ENCODE measurements at regions not wholly inside any gene's neighbourhood (a gene's known extent, or its start where the extent isn't known, plus 50 kb on each side); places are given as distances from the start of the nearest gene placed in this dataset.

DNA sequence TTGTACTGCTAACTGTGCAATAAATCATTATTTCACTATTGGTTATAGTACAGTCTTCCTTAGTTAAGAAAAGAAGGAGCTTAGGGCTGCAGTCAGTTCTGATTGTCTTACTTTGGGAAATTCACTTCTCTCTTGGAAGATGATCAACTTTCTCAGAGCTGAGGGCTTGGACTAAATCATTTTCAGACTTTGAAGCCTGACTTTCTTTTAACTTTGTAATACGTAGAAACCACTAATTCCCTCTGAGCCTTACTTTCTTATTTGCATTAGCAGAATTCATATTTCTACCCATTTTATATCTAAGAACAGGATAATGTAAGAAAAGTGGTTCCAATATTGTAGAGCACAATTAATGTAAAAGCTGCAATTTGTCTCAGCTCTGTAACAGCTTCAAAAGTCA, 386.4 kb downstream of the TRIB2 start:
- DNase-seq (ENCODE audit: low read depth), result no peak

DNA sequence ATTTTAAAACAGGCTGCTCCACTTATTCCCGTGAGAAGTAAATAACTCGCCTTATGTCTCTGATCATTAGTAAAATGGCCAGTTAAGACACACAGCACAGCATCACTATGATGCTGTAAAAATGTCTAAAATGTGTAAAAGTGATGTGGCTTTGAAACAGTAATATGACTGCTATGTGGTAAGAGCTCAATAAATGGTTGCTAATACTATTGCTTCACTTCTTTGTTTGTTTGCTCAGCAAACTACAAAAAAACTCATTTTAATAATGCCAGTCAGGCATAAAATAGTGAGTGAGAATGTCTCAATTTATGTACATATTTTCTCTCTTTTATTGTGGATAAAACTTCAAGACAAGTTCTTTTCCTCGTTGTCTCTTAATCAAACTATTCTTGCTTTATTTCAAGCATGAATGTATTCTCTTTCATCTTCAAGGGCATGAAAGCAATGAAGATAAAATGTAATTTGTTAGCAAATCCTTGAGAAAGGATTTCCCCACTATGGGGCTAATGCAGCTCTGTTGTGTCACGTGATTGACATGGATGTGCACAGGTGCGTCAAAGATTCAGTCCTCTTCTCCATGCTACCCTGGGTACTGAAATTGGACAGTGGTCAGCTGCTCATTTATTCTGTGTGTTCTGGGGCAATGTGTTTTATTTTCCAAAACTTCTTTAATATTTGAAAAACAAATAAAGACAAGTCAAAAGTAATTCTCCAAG, 387.2 kb downstream of the TRIB2 start:
- DNase-seq (ENCODE audit: low read depth), result no peak

DNA sequence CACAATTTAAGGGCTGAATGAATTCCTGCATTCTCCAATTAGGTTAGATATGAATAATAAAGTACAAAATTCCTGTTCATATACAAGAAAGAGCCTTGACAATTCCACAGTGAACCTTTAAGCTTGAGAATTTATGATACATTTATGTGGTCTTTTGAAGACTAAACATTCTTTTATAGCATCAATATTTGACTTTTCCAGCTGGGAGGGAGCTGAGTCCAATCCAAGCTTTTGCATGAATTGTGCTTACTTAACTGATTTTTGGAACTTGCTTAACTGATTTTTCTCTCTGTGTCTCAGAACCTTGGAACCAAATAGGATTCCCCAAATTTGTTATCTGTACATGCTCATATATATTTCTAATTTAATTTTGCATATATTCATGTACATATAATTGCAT, 388.0 kb downstream of the TRIB2 start:
- DNase-seq (ENCODE audit: low read depth), result no peak

DNA sequence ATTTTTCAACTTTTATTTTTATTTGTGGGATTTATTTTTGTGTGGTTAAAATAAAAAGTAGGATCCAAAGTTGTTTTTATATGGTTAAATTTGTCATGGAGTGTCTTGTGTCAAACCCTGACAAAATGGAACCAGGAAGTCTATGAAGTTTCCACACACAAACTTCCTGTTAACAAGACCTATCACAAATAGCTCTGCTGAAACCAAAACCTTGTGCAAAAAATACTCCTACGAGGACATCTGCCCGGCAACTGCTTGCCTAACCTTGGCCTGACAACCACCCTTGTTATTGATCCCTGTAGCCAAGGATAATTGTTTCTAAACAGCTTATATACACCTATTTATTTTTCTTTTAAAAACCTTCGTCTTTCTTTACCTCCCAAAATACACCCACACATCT, 389.6 kb downstream of the TRIB2 start:
- no peak for DNase-seq (ENCODE audit: low read depth)

DNA sequence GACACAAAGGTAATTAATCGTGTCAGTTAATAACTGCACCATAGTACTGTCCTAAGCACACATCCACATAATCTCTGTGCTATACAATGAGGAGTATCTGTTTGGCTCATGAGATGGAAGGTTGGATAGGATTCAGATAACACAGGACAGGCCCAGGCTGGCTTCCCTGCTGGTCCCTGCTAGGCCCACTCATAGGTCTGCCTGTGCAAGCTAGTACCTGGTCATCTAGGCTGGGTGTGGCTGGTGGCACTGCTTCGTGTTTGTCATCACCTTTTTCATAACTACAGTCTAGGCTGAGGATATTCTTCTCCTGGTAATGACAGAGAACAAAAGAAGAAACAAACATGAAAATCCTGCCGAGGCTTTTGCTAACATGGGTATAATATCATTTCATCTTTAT, 392.8 kb downstream of the TRIB2 start:
- no peak for DNase-seq (ENCODE audit: low read depth)

DNA sequence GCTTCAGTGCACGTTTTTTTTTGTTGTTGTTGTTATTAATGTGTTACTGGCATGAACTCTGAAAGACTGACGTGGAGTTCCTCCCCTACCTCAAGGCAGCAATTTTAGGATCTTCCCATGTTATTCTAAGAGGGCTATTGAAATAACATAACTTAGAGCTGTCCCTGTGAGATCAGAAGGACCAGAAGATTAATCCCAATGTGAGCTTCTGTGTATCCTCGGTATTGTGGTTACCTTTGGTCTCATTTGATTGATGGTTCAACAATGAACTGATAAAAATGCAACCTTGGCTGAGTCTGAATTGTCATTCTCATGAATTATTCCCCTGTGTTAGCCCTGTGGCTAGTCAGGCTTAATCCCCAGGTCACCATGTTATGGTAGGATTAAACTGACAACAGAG, 394.1 kb downstream of the TRIB2 start:
- peak; percentile 1 for DNase-seq (ENCODE audit: low read depth)

DNA sequence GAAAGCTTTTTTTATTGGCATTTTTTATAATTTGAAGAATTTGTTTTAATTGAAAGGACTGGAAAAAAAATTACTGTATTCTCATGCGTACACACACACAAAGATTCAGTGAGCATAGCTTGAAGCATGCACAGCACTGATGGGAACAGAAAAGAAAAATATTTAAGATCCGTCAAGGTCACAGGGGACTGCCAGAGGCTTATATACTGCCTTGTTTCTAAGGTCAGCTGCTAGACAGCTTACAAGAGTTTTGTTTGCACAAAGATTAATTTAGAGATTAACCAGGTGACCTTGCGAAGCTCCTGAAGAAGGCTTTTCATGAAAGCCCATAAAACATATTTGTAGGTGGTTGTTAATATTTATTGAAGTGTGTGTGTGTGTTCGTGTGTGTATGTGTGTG, 396.3 kb downstream of the TRIB2 start:
- no peak for DNase-seq (ENCODE audit: low read depth)

DNA sequence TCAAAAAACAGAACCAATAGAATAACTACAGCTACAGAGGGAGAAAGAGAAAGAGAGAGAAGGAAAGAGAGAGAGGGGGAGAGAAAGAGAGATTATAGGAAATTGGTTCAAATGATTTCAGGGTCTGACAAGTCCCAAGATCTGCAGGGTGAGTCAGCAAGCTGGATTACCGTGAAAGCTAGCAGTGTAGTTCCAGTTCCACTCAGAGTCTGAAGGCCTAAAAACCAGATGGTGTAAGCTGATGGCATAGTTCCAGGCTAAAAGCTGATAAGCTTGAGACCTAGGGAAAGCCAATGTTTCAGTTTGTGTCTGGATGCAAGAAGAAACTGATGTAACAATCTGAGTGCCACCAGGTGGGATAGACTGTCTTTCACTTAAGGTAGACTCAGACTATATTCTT, 397.7 kb downstream of the TRIB2 start:
- DNase-seq (ENCODE audit: low read depth), result no peak

DNA sequence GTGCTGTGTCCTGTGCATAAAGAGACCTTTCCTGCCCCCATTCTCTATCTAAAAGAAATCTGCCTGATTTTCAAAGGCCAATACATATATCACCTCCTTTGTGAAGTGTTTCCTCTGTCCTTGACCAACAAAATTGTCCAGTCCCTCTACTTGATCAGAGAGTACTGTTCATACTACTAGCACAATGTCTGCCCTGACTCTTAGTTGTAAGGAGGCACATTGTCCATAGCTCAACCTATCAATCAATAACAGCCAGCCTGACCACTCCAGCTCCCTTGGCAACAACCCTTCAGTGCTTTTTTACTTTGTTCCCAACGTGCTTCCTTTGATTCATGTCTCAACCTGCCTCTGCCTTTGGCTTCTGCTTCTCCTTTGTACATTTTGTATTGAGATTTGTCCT, 398.9 kb downstream of the TRIB2 start:
- no peak for DNase-seq (ENCODE audit: low read depth)

DNA sequence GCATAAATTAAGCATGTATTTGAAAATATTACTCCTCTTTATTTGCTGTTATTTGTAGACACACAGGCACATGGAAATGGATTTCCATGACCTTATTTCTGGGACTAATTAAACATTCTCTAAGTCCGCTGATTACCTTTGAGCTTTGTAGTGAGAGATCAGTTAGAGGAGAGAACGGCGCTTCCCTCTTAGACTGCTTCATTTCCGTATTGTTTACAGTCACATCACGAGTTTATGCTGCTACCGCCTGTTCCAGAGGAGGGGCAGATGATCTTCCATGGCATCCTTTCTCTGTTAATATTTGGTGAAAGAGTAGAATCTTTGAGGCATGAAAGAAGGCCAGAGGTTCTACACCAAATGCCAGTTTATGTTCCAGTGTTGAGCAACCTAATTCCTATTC, 404.4 kb downstream of the TRIB2 start:
- DNase-seq (ENCODE audit: low read depth), result no peak

DNA sequence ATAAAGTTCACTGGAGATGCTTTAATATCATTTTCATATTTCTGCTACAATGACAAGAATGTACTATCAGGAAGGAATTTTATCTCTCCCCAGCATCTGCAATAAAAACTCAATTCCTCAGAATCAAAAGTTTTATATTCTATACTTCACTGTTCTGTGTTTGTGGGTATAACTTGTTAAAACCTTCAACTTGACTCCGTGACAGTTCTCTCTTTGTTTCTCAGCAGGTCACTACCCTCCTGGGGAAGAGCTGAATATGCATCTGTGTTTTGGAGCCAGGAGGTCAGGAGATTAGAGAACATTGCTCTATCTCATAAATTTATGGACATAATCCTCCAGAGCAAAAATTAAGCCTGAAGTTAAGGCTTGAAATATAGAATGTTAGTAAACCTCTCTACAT, 411.4 kb downstream of the TRIB2 start:
- no peak for DNase-seq (ENCODE audit: low read depth)

DNA sequence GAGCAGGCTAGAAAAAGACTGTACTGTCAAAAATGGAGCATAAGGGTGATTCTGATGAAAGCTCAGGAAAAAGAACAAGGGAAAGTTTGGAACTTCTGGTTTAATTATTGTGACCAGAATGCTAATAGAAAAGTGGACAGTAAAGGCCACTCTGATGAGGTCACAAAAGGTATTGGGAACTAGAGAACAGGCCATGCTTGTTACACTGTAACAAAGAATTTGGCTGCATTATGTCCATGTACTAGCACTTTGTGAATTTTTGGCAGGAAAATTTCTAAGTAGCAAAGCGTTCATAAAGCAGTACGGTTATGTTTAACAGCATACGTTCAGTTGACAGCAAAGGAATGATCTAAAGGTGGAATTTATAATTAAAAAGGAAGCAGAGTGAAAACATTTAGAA, 418.6 kb downstream of the TRIB2 start:
- no peak for DNase-seq (ENCODE audit: low read depth)

DNA sequence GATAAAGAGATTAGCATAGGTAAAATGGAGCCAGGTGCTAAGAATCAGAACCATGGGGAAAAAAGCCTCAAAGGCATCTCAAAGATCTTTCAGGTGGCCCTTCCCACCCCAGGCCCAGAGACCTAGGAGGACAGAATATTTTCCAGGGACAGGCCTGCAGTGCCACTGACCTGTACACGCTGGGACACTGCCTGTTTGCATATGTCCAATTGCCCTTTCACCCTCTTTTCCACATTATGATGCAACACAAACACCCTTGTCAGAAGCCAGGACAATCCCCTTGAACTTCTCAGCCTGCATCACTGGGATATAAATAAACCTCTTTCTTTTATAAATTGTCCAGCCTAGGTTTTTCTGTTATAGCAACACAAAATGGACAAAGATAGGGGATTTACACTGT, 419.1 kb downstream of the TRIB2 start:
- DNase-seq (ENCODE audit: low read depth), result no peak

DNA sequence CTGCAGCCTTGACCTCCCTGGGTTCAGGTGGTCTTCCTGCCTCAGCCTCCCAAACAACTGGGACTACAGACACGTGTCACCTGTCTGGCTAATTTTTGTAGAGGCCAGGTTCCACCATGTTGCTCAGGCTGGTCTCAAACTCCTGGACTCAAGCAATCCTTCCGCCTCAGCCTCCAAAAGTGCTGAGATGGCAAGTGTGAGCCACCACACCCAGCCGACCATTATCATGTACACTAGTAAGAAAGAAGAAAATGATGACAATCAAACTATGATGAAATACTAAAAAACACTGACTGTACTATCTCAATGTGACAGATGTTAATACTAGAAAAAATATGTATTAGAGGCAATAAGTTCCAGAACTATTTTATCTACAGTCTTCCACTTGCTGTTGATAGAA, 420.9 kb downstream of the TRIB2 start:
- no peak for DNase-seq (ENCODE audit: low read depth)

DNA sequence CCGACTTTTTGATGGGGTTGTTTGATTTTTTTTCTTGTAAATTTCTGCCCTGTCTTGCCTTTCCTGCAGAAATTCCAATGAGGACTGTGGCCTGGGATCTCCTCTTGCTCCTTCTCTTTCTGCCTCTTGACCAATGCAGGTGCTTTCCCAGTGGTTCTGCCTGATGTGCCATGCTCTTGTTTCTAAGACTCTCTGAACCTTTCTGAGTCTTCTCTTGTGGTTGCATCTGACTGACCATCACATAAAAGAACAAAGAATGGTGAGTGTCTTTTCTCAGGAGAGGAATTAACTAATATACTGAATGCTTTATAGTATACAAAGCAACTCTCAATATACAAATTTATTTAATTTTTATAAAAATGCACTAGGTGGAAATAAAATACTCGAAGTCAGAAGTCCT, 424.6 kb downstream of the TRIB2 start:
- DNase-seq (ENCODE audit: low read depth), result no peak

DNA sequence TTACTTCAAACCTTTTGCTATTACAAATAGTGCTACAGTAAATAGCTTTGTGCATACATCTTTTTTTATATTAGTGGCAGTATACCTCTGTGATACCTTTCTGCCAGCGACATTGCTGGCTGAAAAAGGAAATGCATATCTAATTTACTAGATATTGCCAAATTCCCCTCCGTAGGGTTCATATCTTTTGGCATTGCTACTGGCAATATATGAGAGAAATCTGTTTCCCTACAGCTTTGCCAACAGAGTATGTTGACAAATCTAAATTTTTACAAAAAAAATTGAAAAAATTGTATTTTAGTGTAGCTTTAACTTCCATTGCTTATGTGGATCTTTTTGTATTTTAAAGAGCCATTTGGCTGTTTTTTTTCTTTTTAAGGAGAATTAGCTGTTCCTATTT, 426.7 kb downstream of the TRIB2 start:
- DNase-seq (ENCODE audit: low read depth), result no peak

DNA sequence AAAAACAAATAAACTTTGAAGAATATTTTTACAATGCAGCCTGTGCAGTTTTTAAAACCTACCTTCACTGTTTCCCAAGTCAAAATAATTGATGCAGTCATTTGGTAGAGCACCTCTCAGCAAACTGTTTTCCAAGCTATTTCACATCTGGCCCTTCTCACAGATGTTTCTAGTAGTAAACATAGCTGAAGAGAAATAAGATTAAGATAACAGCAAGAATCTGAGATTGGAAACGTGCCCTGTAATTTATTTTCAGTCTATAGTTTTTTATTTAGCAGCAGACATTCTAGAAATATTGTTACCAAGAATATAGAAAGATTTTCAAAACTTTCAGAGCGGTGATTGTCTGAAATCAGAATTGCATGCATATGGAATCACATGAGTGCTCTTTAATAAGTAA, 440.2 kb downstream of the TRIB2 start:
- no peak for DNase-seq (ENCODE audit: low read depth)

DNA sequence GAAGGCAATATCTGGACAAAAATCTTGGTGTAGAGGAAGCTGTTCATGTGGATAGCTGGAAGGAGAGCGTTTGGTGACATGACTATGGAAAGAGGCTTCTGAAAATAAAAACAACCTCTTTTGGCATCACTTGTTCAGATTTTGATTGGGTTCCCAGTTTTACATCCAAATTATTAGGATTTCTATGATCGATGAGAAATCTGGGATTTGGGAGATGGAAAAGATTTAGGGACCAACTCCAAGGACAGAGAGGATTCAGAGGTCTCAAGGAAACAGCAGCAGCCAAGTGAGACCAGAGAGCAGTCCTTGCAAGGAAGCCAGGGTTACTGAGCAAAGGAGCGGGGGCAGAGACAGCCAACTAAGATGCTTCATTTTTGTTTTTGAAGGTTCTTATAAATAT, 441.7 kb downstream of the TRIB2 start:
- DNase-seq (ENCODE audit: low read depth), result no peak

DNA sequence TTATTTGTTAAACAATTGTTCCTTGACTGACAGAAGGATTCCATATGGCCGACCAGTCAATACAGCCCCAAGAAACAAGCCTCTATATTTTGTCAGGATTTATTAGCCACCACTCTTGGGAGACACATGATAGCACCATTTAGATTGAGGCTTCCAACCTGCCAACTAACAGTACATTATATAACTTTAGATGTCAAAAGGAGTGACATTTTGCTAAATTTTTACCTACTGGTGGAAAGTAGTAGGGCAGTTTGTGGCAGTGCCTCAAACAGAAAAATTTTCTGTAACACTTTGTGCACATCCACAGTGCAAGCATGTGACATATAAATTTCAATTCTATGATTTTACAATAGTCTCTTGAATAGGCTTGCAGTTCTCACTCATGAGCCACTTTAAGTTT, 464.0 kb downstream of the TRIB2 start:
- DNase-seq (ENCODE audit: low read depth), result no peak

DNA sequence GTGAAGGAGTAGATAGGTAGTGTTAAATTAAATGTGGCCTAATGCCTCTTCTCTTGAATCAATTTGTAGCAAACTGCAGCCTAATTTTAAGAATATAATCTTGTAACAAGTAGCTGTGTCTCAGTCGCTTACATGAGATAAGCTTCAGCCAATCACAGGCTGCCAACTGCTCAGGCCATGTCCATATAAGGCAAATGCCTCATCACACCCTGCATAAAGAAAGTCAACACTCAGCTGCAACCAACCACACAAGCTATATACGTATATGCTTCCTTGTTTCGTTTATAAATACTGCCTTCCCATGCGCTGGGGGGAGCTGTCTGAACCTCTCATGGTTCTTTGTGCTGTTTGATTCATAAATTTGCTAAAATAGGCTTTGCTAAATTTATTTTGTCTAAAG, 476.3 kb downstream of the TRIB2 start:
- DNase-seq (ENCODE audit: low read depth), result peak; percentile 2

DNA sequence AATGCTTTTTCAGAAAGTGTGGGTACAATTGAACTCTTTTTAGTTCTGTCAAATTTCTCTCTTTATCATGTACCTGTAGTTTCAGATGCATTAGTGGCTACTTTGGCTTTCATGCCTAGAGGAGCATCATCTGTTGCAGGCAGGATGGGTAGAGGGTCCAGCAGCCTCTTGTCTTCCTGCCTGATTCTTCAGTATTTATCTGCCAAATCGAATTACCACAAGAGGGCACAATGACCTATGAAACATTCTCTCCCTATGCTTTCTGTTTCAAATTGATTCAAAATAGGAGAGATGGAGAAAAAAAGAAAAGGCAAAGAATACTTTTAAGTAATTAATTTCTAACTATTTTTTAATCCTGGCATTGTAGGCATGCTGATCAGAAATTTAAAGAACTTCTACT, 477.2 kb downstream of the TRIB2 start:
- peak; percentile 1 for DNase-seq (ENCODE audit: low read depth)

DNA sequence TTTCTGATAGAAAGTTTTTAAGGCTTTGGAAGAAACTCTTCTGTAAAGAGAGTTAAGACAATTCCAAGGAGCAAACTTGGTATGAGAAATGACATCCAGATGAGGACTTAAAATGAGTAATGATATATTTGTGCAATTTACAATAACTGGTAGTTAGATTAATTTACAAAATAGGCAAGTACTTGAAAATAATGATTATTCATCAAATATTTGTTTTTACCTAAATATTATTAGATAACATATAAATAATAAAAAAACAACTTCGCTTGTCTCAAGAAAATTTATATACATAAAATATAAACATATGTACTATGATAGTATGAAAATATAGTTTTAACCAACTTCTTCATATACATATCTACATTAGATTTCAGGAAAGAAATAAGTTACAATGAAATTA, 478.5 kb downstream of the TRIB2 start:
- no peak for DNase-seq (ENCODE audit: low read depth)

DNA sequence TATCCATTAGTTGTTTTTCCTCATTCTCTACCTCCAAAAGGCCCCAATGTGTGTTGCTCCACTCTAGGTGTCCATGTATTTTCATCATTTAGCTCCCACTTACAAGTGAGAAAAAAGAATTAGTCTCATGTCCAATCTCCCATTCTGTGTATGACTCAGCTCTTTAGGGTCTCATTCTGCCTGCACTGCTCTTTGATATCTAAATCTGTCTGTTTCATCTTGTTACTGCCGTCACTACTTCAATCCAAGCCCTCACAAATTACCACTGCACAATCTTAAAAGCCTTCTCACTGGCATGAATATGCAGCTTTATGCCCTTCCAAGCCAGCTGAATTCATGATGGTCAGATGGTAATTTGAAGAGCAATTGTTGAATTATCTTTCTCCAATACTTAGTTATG, 480.5 kb downstream of the TRIB2 start:
- no peak for DNase-seq (ENCODE audit: low read depth)

DNA sequence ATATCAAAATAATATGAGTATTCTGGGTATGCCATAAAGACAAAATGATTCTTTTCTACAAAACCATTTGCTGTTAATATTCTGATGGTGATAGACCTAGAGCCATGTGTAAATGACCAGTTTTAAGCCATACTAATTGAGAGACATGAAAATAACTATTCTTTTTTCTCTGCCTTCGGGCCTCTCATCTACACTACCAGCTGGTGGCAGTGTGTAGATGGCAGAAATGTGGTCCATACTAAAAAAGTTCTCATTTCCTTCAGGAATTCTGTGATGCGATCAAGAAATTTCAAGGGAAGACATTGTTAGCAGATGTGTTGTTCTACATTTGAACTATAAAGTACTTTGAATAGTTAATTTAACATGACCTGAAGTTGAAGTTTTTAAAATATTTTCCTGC, 485.2 kb downstream of the TRIB2 start:
- DNase-seq (ENCODE audit: low read depth), result no peak

DNA sequence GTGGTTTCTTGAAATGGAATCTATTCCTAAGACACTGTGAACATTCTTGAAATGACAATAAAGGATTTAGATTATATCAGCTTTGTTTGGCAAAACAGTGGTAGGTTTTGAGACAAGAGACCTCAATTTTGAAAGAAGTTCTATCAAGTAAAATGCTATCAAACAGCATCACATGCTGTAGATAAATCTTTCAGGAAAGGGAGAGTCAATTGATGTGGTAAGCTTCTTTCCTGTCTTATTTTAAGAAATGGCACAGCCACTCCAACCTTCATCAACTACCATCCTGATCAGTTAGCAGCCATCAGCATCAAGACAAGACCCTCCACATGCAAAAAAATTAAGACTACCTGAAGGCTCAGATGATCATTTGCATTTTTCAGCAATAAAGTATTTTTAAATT, 495.4 kb downstream of the TRIB2 start:
- no peak for DNase-seq (ENCODE audit: low read depth)
